Activated CD8-positive, alpha-beta T cell treated with anti-CD3 and anti-CD28 coated beads for 36 hours (primary cell): ENCODE measurements at regions not wholly inside any gene's neighbourhood (a gene's known extent, or its start where the extent isn't known, plus 50 kb on each side); places are given as distances from the start of the nearest gene placed in this dataset.

Experiments
- ATAC-seq: fragments of 200-7000 bp; cut with Tn5 transposase; one replicate; pipeline ENCODE4 v1.10.0; 2021; ENCODE audit warnings: mild to moderate bottlenecking, moderate library complexity
- CTCF ChIA-PET: fragments of 350-600 bp; sonication (Branson Sonifier 250); formaldehyde crosslinking; loops from one replicate; lab custom pipeline; 2021; ENCODE audit warnings: antibody characterized with exemption; lab: Charles Lee
- POLR2A ChIA-PET: fragments of 350-600 bp; sonication (Branson Sonifier 250); formaldehyde crosslinking; loops from one replicate; lab custom pipeline; 2021; ENCODE audit warnings: antibody characterized with exemption; lab: Charles Lee
- DNase-seq: peaks from one replicate; pipeline ENCODE4 v3.0.0-alpha.2; 2020
- H3K27ac Mint-ChIP-seq: one replicate; pipeline ENCODE4 v1.8.0; 2021; ENCODE audit warnings: mild to moderate bottlenecking, mixed read lengths
- H3K27me3 Mint-ChIP-seq: one replicate; pipeline ENCODE4 v1.8.0; 2021; ENCODE audit warnings: mixed read lengths
- H3K36me3 Mint-ChIP-seq: one replicate; pipeline ENCODE4 v1.8.0; 2021; ENCODE audit warnings: low read depth, mixed read lengths
- H3K4me1 Mint-ChIP-seq: one replicate; pipeline ENCODE4 v1.8.0; 2021; ENCODE audit warnings: low read depth, mixed read lengths
- H3K4me3 Mint-ChIP-seq: one replicate; pipeline ENCODE4 v1.8.0; 2021; ENCODE audit warnings: mild to moderate bottlenecking, moderate library complexity, mixed read lengths
- H3K9me3 Mint-ChIP-seq: one replicate; pipeline ENCODE4 v1.8.0; 2021; ENCODE audit warnings: mixed read lengths
- CTCF ChIP-seq: fragments of 200-600 bp; IDR thresholded peaks from one replicate; pipeline ENCODE4 v1.8.0; 2022; ENCODE audit warnings: antibody characterized with exemption, mild to moderate bottlenecking
- intact Hi-C: fragments of 100-400 bp; cut with micrococcal nuclease; formaldehyde crosslinking; loops from one replicate; pipeline ENCODE4 v1.10.0; 2022

- H3K27ac Mint-ChIP-seq = no peak overlapping the region
- no peak for TF ChIP-seq CTCF
- DNase-seq (no peak), ATAC-seq (no peak)
- H3K36me3 Mint-ChIP-seq = no peaks in the 10 kb centered on the region
- no peak overlapping the region for H3K4me3 Mint-ChIP-seq
- peaks cover 4% of the 10 kb centered on the region for H3K4me1 Mint-ChIP-seq
- peaks cover 22% of the 10 kb centered on the region for H3K27me3 Mint-ChIP-seq
- no peaks in the 10 kb centered on the region for H3K9me3 Mint-ChIP-seq
- CTCF ChIA-PET = no interaction called here
- intact Hi-C loops = no loop called here
- POLR2A ChIA-PET = no interaction called here
Observed at GRCh38 chr15:98583771-98584430, 64.4 kb upstream of the IGF1R start.

- intact Hi-C loops = no loop called here
Observed at GRCh38 chr15:98586066-98586465, 62.3 kb upstream of the IGF1R start.

GRCh38 chr15:98592136-98592535, 56.2 kb upstream of the IGF1R start:
- ChIA-PET POLR2A (no interaction called here), CTCF (interaction anchor here (1.0 to 1.9 kb wide), 2 partner anchors 44 to 289 kb away, joined by 3 to 4 read pairs; no protein-coding TSS in a partner anchor)
- H3K9me3 Mint-ChIP-seq = no peaks in the 10 kb centered on the region
- no peaks in the 10 kb centered on the region for H3K36me3 Mint-ChIP-seq
- intact Hi-C loops = no loop called here
- TF ChIP-seq CTCF = no peak
- no peak overlapping the region for H3K4me3 Mint-ChIP-seq
- no peaks in the 10 kb centered on the region for H3K4me1 Mint-ChIP-seq
- peaks cover 2% of the 10 kb centered on the region for H3K27me3 Mint-ChIP-seq
- DNase-seq (no peak), ATAC-seq (no peak)
- no peak overlapping the region for H3K27ac Mint-ChIP-seq

More at GRCh38 chr15:98586066-98586465, 62.3 kb upstream of the IGF1R start:
- POLR2A ChIA-PET = no interaction called here
- Mint-ChIP-seq H3K9me3 (no peaks in the 10 kb centered on the region), H3K27me3 (peaks cover 22% of the 10 kb centered on the region), H3K36me3 (no peaks in the 10 kb centered on the region), H3K27ac (no peak overlapping the region), H3K4me1 (peaks cover 4% of the 10 kb centered on the region), H3K4me3 (no peak overlapping the region)
- CTCF ChIA-PET = interaction anchor here (0.9 kb wide), 1 partner anchor 10 kb away, joined by 4 read pairs; no protein-coding TSS in a partner anchor
- ATAC-seq (no peak), DNase-seq (no peak)
- no peak for TF ChIP-seq CTCF

- H3K9me3 Mint-ChIP-seq = no peaks in the 10 kb centered on the region
- CTCF ChIA-PET = interaction anchor here (1.1 to 1.2 kb wide), 2 partner anchors 16 to 77 kb away, joined by 3 read pairs; no protein-coding TSS in a partner anchor
- H3K36me3 Mint-ChIP-seq = no peaks in the 10 kb centered on the region
- DNase-seq (no peak), ATAC-seq (no peak)
- POLR2A ChIA-PET = no interaction called here
- no peak for TF ChIP-seq CTCF
- intact Hi-C loops = no loop called here
- no peak overlapping the region for H3K27ac Mint-ChIP-seq
- no peaks in the 10 kb centered on the region for H3K27me3 Mint-ChIP-seq
- no peak overlapping the region for H3K4me3 Mint-ChIP-seq
- peaks cover 15% of the 10 kb centered on the region for H3K4me1 Mint-ChIP-seq
Observed at GRCh38 chr15:98596131-98596530, 52.2 kb upstream of the IGF1R start.

GRCh38 chr15:98596885-98597392, 51.4 kb upstream of the IGF1R start:
- Mint-ChIP-seq H3K4me1 (peaks cover 15% of the 10 kb centered on the region), H3K36me3 (no peaks in the 10 kb centered on the region), H3K27ac (no peak overlapping the region), H3K9me3 (no peaks in the 10 kb centered on the region), H3K4me3 (no peak overlapping the region), H3K27me3 (no peaks in the 10 kb centered on the region)
- DNase-seq (no peak), ATAC-seq (no peak)
- no peak for TF ChIP-seq CTCF
- intact Hi-C loops = no loop called here
- POLR2A ChIA-PET = no interaction called here
- CTCF ChIA-PET = interaction anchor here (1.1 kb wide), 1 partner anchor 15 kb away, joined by 3 read pairs; no protein-coding TSS in a partner anchor
